ACC112 (cell line): ENCODE measurements at regions not wholly inside any gene's neighbourhood (a gene's known extent, or its start where the extent isn't known, plus 50 kb on each side); places are given as distances from the start of the nearest gene placed in this dataset.

Experiments
- H2AFZ ChIP-seq: fragments of 200-600 bp; sonication (generic); one replicate; pipeline ENCODE4 v1.6.0; 2017; ENCODE audit warnings: antibody characterized with exemption, low read length; ENCODE audit not compliant: unreplicated experiment
- H3K27ac ChIP-seq: fragments of 200-600 bp; sonication (generic); 2 replicates; pipeline ENCODE4 v1.5.1; 2014; ENCODE audit warnings: low read depth, mild to moderate bottlenecking, antibody characterized with exemption, low read length, moderate library complexity
- H3K27me3 ChIP-seq: fragments of 200-600 bp; sonication (generic); 2 replicates; pipeline ENCODE4 v1.6.1; 2014; ENCODE audit warnings: mild to moderate bottlenecking, antibody characterized with exemption, low read length, moderate library complexity, mixed read lengths; ENCODE audit not compliant: insufficient read depth
- H3K36me3 ChIP-seq: fragments of 200-600 bp; sonication (generic); 2 replicates; pipeline ENCODE4 v1.6.1; 2016; ENCODE audit warnings: mild to moderate bottlenecking, antibody characterized with exemption, low read length, moderate library complexity, mixed read lengths; ENCODE audit not compliant: insufficient read depth
- H3K4me1 ChIP-seq: fragments of 200-600 bp; sonication (generic); one replicate; pipeline ENCODE4 v1.6.1; 2016; ENCODE audit warnings: low read length, mixed read lengths; ENCODE audit not compliant: insufficient read depth, unreplicated experiment, control insufficient read depth
- H3K4me3 ChIP-seq: fragments of 200-600 bp; sonication (generic); 2 replicates; pipeline ENCODE4 v1.5.1; 2014; ENCODE audit warnings: mild to moderate bottlenecking, low read depth, low read length
- H3K79me2 ChIP-seq: fragments of 200-600 bp; sonication (generic); one replicate; pipeline ENCODE4 v1.6.0; 2016; ENCODE audit warnings: low read length; ENCODE audit not compliant: control insufficient read depth, unreplicated experiment, insufficient read depth

GRCh38 chr18:56176751-56177150, 461.6 kb downstream of the TXNL1 start:
- no peaks in the 10 kb centered on the region for H3K36me3 ChIP-seq
- H3K4me3 ChIP-seq = no peak overlapping the region
- no peaks in the 10 kb centered on the region for H3K79me2 ChIP-seq
- H2AFZ ChIP-seq = no peak overlapping the region
- no peaks in the 10 kb centered on the region for H3K4me1 ChIP-seq
- H3K27me3 ChIP-seq = no peaks in the 10 kb centered on the region
- no peak overlapping the region for H3K27ac ChIP-seq

DNA sequence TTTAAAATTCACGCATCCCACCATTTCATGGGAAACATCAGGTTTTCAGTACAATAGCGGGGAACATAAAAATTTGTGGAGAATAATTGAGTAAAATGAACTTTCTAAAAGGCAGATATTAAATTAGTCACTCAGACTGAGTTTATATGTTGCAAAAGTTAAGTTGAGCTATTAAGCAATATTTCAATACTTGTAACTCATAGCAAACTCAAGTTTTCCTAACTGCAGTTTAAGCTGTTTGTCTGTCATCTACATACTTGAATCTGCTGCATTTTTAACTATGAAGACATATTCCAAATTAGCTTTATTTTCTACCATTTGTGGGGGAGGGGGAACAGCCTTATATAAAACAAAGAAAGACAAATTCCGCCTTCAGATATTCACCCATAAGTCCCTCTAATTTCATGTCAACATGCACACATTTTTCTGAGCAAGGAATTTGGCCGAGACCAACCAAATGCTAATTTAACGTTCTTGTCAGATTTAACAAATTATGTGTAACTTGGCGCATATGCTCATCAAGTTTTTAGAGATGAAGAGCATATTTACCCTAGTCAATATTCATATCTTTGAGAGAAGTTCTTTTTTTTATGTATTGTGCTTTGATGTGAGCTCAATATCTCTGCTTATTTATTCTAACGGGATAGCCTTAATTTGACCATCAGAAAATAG, 462.9 kb downstream of the TXNL1 start:
- Histone ChIP-seq H3K4me1 (no peaks in the 10 kb centered on the region), H3K4me3 (no peak overlapping the region), H3K36me3 (no peaks in the 10 kb centered on the region), H3K79me2 (no peaks in the 10 kb centered on the region), H3K27me3 (no peaks in the 10 kb centered on the region), H2AFZ (no peak overlapping the region), H3K27ac (no peak overlapping the region)

GRCh38 chr18:56173542-56174220, 464.7 kb downstream of the TXNL1 start:
- Histone ChIP-seq H3K4me3 (no peak overlapping the region), H3K27ac (no peak overlapping the region)

GRCh38 chr18:56172527-56172926, 465.9 kb downstream of the TXNL1 start:
- H3K4me1 ChIP-seq = peaks cover 8% of the 10 kb centered on the region
- no peaks in the 10 kb centered on the region for H3K36me3 ChIP-seq
- H2AFZ ChIP-seq = no peak overlapping the region
- H3K4me3 ChIP-seq = no peak overlapping the region
- no peaks in the 10 kb centered on the region for H3K79me2 ChIP-seq
- no peaks in the 10 kb centered on the region for H3K27me3 ChIP-seq
- no peak overlapping the region for H3K27ac ChIP-seq

More at GRCh38 chr18:56173542-56174220, 464.7 kb downstream of the TXNL1 start:
- Histone ChIP-seq H3K36me3 (no peaks in the 10 kb centered on the region), H3K4me1 (no peaks in the 10 kb centered on the region), H3K79me2 (no peaks in the 10 kb centered on the region), H3K27me3 (no peaks in the 10 kb centered on the region), H2AFZ (no peak overlapping the region)

GRCh38 chr18:56171848-56172247, 466.5 kb downstream of the TXNL1 start:
- H3K79me2 ChIP-seq = no peaks in the 10 kb centered on the region
- H3K4me3 ChIP-seq = no peak overlapping the region
- H3K4me1 ChIP-seq = peaks cover 10% of the 10 kb centered on the region
- no peaks in the 10 kb centered on the region for H3K27me3 ChIP-seq
- no peak overlapping the region for H3K27ac ChIP-seq
- H2AFZ ChIP-seq = no peak overlapping the region
- H3K36me3 ChIP-seq = no peaks in the 10 kb centered on the region

GRCh38 chr18:56168049-56168781, 470.2 kb downstream of the TXNL1 start:
- no peaks in the 10 kb centered on the region for H3K36me3 ChIP-seq
- H3K4me3 ChIP-seq = no peak overlapping the region
- H2AFZ ChIP-seq = peak overlapping the region; percentile 83
- no peaks in the 10 kb centered on the region for H3K27me3 ChIP-seq
- peak overlapping the region; percentile 30; the same call in 1 of the 2 replicates for H3K27ac ChIP-seq
- peaks cover 10% of the 10 kb centered on the region for H3K4me1 ChIP-seq
- no peaks in the 10 kb centered on the region for H3K79me2 ChIP-seq

DNA sequence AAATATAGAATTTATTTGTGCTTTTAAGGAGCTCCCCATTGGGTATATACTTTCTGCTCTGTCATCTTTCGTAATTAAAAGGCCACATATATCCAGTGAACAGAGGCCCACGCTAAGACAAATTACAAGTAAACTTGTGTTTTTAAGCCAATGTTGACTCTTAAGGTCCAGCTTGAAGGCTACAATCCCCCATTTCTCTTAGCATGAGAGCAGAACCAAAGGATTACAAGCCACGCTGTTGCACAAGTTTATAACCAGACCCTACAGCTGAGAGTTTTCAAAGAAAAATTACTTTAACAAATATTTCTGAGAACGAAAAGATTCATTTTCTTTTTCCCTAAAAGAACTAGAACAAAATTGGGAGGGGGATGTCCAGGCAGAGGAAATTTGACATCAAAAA, 471.0 kb downstream of the TXNL1 start:
- Histone ChIP-seq H3K36me3 (no peaks in the 10 kb centered on the region), H3K79me2 (no peaks in the 10 kb centered on the region), H3K27ac (no peak overlapping the region), H3K4me1 (peaks cover 10% of the 10 kb centered on the region), H2AFZ (peak overlapping the region; percentile 83), H3K27me3 (no peaks in the 10 kb centered on the region), H3K4me3 (no peak overlapping the region)

DNA sequence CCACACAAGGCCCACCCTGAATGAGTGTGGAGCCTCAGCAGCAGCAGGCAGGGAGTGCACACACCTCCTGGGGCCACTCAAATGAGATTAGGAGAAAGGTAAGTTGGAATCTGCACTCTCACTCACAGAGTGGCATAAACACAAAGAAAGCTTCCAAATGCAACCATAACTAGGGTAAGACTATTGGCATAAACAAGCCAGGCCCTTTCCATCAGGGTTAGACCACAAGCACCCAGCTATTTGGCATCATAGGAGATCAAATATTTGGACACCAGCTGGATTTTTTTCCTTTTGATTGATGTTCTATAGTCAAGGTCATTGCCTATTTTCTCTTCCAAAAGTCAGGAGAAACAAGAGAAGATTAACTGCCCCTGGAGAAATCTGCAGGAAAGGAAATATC, 471.5 kb downstream of the TXNL1 start:
- Histone ChIP-seq H3K4me1 (peaks cover 13% of the 10 kb centered on the region), H3K27me3 (no peaks in the 10 kb centered on the region), H3K27ac (no peak overlapping the region), H3K79me2 (no peaks in the 10 kb centered on the region), H2AFZ (no peak overlapping the region), H3K4me3 (no peak overlapping the region), H3K36me3 (no peaks in the 10 kb centered on the region)

DNA sequence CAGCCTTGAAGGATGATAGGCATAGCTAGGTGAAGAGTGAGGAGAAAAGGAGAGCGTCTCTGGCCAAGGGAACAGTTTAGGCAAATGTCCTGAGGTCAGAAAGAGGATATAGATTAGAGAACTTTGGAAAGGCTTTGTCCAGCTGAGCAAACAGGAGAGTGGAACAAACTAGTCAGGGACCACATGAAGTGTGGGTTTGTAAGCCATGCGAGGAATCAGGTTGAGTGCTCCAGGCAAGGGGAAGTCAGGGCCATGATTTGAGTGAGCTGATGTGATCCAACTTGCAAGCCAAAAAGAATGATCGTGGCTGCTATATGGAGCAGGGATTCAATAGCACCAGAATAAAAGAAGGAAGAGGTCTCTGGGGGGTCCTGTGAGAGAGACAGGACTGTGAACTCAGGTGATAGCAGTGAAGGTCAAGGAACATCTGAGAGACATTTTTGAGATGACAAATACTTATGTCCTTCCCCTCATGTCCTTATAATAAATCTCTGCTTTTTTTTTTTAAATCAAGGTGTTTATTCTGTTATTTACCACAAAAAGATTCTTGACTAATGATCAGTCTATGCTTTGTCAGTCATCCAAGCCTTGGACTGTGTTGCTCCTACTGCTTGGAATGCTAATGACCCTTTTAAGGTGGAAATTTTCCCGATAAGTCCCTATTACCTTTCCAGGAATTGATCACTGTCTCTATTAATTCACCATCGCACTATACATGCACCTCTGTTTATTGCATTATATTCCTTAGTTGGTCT, 472.6 kb downstream of the TXNL1 start:
- Histone ChIP-seq H3K27ac (no peak overlapping the region), H3K27me3 (no peaks in the 10 kb centered on the region), H2AFZ (no peak overlapping the region), H3K36me3 (no peaks in the 10 kb centered on the region), H3K79me2 (no peaks in the 10 kb centered on the region), H3K4me1 (peaks cover 20% of the 10 kb centered on the region), H3K4me3 (no peak overlapping the region)
